CD4-positive, alpha-beta T cell (primary cell): ENCODE measurements at regions not wholly inside any gene's neighbourhood (a gene's known extent, or its start where the extent isn't known, plus 50 kb on each side); places are given as distances from the start of the nearest gene placed in this dataset.

Experiments
- ATAC-seq: fragments of 200-7000 bp; cut with Tn5 transposase; one replicate; pipeline ENCODE4 v1.10.0; 2022; ENCODE audit warnings: mild to moderate bottlenecking; ENCODE audit not compliant: poor library complexity
- CTCF ChIA-PET: fragments of 350-600 bp; sonication (Branson Sonifier 250); formaldehyde crosslinking; loops from one replicate; lab custom pipeline; 2021; ENCODE audit warnings: antibody characterized with exemption, inconsistent platforms; lab: Charles Lee
- POLR2A ChIA-PET: fragments of 350-600 bp; sonication (Branson Sonifier 250); formaldehyde crosslinking; loops from one replicate; lab custom pipeline; 2021; ENCODE audit warnings: antibody characterized with exemption, inconsistent platforms; lab: Charles Lee
- DNase-seq, 14 experiments: peaks; one replicate each; pipeline ENCODE4 v3.0.0-alpha.2; 2013 to 2020; ENCODE audit warnings: mixed read lengths in 2 of 14
- H3K27ac ChIP-seq, 2 donors: one replicate each; pipeline versions ENCODE4 v1.5.1 to v1.7.0; 2013; ENCODE audit warnings: low read length in 2 of 2, low read depth in 1 of 2, mild to moderate bottlenecking in 1 of 2
- H3K27me3 ChIP-seq, 2 experiments: 1 replicate in 1 of 2; 2 replicates in 1 of 2; pipeline versions ENCODE4 v1.6.1 to v1.7.0; 2013; ENCODE audit warnings: low read length in 2 of 2, control low read depth in 1 of 2, mild to moderate bottlenecking in 1 of 2, moderate library complexity in 1 of 2; ENCODE audit not compliant: insufficient read depth in 2 of 2, control insufficient read depth in 1 of 2
- H3K36me3 ChIP-seq: one replicate; pipeline ENCODE4 v1.6.1; 2013; ENCODE audit warnings: low read length, control low read depth; ENCODE audit not compliant: insufficient read depth
- H3K4me1 ChIP-seq: one replicate; pipeline ENCODE4 v1.6.1; 2013; ENCODE audit warnings: low read length, control low read depth; ENCODE audit not compliant: insufficient read depth
- H3K4me3 ChIP-seq: one replicate; pipeline ENCODE4 v1.5.1; 2013; ENCODE audit warnings: mild to moderate bottlenecking, low read length, moderate library complexity
- H3K9me3 ChIP-seq, 2 experiments: 1 replicate in 1 of 2; 2 replicates in 1 of 2; pipeline versions ENCODE4 v1.6.1 to v1.7.0; 2013; ENCODE audit warnings: low read length in 2 of 2, mild to moderate bottlenecking in 2 of 2, control low read depth in 1 of 2, moderate library complexity in 1 of 2; ENCODE audit not compliant: control insufficient read depth in 1 of 2, insufficient read depth in 1 of 2
- H3K27ac Mint-ChIP-seq: one replicate; pipeline ENCODE4 v1.8.0; 2020; ENCODE audit warnings: mixed read lengths
- H3K27me3 Mint-ChIP-seq: one replicate; pipeline ENCODE4 v1.8.0; 2021; ENCODE audit warnings: mixed read lengths
- H3K36me3 Mint-ChIP-seq: one replicate; pipeline ENCODE4 v1.8.0; 2021; ENCODE audit warnings: low read depth, mixed read lengths
- H3K4me1 Mint-ChIP-seq: one replicate; pipeline ENCODE4 v1.8.0; 2021; ENCODE audit warnings: low read depth, mixed read lengths
- H3K4me3 Mint-ChIP-seq: one replicate; pipeline ENCODE4 v1.8.0; 2020; ENCODE audit warnings: mild to moderate bottlenecking, mixed read lengths
- H3K9me3 Mint-ChIP-seq: one replicate; pipeline ENCODE4 v1.8.0; 2020; ENCODE audit warnings: mixed read lengths
- intact Hi-C, 2 experiments: fragments of 100-400 bp; cut with DNase I in 1 of 2; cut with micrococcal nuclease in 1 of 2; formaldehyde crosslinking; loops; one replicate each; pipeline versions ENCODE4 v1.15.1 to v1.9.0; 2023 to 2025; cut with DNase I, micrococcal nuclease
- TF ChIP-seq, protein P1 (sequence below): fragments of 200-600 bp; IDR thresholded peaks from one replicate; pipeline ENCODE4 v1.8.0; 2022; ENCODE audit warnings: antibody characterized with exemption, mild to moderate bottlenecking

DNA sequence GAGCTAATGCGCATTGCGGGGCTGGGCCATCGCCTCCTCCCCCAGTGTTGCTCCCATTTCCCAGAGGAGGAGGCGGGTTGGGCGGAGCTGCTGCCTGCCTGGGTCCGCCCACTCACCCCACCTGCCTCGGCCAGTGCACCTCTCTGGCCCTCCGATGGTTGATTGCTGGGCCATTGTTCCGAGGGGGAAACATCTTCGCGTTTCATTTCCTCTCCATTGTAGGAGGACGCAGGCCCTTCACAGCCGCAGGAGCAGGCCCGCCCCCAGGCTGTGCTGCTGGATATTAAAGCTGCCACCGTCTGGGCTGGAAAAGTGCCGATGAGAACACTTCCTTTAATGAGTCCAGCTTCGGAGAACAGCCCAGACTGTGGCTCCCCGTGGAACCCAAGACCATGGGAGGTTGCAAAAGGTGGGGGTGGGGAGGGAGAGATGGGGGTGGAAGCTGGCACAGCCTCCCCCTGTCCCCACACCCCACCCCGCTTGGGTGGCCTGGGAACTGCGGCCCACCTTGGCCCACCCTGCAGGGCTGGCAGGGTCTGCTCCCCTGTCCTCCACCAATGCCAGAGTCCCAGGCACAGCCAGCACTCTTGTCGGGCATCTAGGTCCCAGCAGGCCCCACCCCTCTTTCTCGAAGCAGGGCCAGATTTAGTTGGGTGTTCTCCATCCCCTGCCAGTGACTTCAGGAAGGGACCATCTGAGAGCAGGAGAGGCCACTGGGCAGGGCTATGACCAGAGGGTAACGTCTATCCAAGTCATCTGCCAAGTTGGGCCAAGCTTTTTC, 96.6 kb downstream of the ADRA2C start:
- H3K27ac ChIP-seq, result no peak overlapping the region
- CTCF ChIA-PET, result no interaction called here
- POLR2A ChIA-PET, result no interaction called here
- H3K9me3 ChIP-seq, result peaks cover 0 to 24% of the 10 kb centered on the region in 2 experiments
- H3K4me1 Mint-ChIP-seq, result no peaks in the 10 kb centered on the region
- H3K27me3 ChIP-seq, result peaks cover 3 to 23% of the 10 kb centered on the region in 2 experiments
- TF ChIP-seq, protein P1, sequence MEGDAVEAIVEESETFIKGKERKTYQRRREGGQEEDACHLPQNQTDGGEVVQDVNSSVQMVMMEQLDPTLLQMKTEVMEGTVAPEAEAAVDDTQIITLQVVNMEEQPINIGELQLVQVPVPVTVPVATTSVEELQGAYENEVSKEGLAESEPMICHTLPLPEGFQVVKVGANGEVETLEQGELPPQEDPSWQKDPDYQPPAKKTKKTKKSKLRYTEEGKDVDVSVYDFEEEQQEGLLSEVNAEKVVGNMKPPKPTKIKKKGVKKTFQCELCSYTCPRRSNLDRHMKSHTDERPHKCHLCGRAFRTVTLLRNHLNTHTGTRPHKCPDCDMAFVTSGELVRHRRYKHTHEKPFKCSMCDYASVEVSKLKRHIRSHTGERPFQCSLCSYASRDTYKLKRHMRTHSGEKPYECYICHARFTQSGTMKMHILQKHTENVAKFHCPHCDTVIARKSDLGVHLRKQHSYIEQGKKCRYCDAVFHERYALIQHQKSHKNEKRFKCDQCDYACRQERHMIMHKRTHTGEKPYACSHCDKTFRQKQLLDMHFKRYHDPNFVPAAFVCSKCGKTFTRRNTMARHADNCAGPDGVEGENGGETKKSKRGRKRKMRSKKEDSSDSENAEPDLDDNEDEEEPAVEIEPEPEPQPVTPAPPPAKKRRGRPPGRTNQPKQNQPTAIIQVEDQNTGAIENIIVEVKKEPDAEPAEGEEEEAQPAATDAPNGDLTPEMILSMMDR, result no peak
- H3K36me3 Mint-ChIP-seq, result no peaks in the 10 kb centered on the region
- H3K9me3 Mint-ChIP-seq, result no peaks in the 10 kb centered on the region
- H3K36me3 ChIP-seq, result no peaks in the 10 kb centered on the region
- no peak overlapping the region for H3K4me3 ChIP-seq
- DNase-seq, result no peak
- no peak for ATAC-seq
- H3K27me3 Mint-ChIP-seq, result peaks cover 18% of the 10 kb centered on the region
- no peaks in the 10 kb centered on the region for H3K4me1 ChIP-seq
- intact Hi-C loops, result no loop called here
- no peak overlapping the region for H3K4me3 Mint-ChIP-seq
- no peak overlapping the region for H3K27ac Mint-ChIP-seq

GRCh38 chr4:3863841-3864741, 97.9 kb downstream of the ADRA2C start:
- Histone ChIP-seq H3K27ac (no peak overlapping the region), H3K27me3 (peaks cover 0 to 23% of the 10 kb centered on the region in 2 experiments), H3K9me3 (peaks cover 0 to 33% of the 10 kb centered on the region in 2 experiments), H3K36me3 (no peaks in the 10 kb centered on the region), H3K4me3 (no peak overlapping the region), H3K4me1 (no peaks in the 10 kb centered on the region)
- Mint-ChIP-seq H3K4me3 (no peak overlapping the region), H3K9me3 (no peaks in the 10 kb centered on the region), H3K4me1 (no peaks in the 10 kb centered on the region), H3K27me3 (peaks cover 26% of the 10 kb centered on the region), H3K27ac (no peak overlapping the region), H3K36me3 (no peaks in the 10 kb centered on the region)
- ATAC-seq (no peak), DNase-seq (no peak)
- intact Hi-C loops, result no loop called here
- POLR2A ChIA-PET, result no interaction called here
- TF ChIP-seq, protein P1, result no peak
- CTCF ChIA-PET, result no interaction called here

- Mint-ChIP-seq H3K27me3 (peaks cover 30% of the 10 kb centered on the region), H3K36me3 (no peaks in the 10 kb centered on the region), H3K9me3 (no peaks in the 10 kb centered on the region), H3K27ac (no peak overlapping the region), H3K4me1 (no peaks in the 10 kb centered on the region), H3K4me3 (no peak overlapping the region)
- Histone ChIP-seq H3K27me3 (peaks cover 0 to 23% of the 10 kb centered on the region in 2 experiments), H3K27ac (no peak overlapping the region), H3K36me3 (no peaks in the 10 kb centered on the region), H3K4me3 (no peak overlapping the region), H3K4me1 (no peaks in the 10 kb centered on the region), H3K9me3 (peaks cover 0 to 33% of the 10 kb centered on the region in 2 experiments)
- TF ChIP-seq, protein P1, result no peak
- ChIA-PET POLR2A (no interaction called here), CTCF (no interaction called here)
- intact Hi-C loops, result no loop called here
- DNase-seq, result no peak
- ATAC-seq, result no peak
Measured at GRCh38 chr4:3864742-3865721, 98.8 kb downstream of the ADRA2C start.
